WTC11 (cell line): ENCODE measurements at regions not wholly inside any gene's neighbourhood (a gene's known extent, or its start where the extent isn't known, plus 50 kb on each side); places are given as distances from the start of the nearest gene placed in this dataset.
A peak's percentile ranks its signal among the peaks of the same experiment; 100 is the strongest.
"Not testable (repeated sequence)": the region's sequence is repeated elsewhere in the genome, so short reads cannot be mapped to it uniquely, and the experiment has no call there.

Experiments used
- ATAC-seq: fragments of 200-7000 bp; cut with Tn5 transposase; 2 replicates; pipeline ENCODE4 v1.10.0; 2021; ENCODE audit warnings: mild to moderate bottlenecking, moderate library complexity
- CTCF ChIA-PET: fragments of 300-600 bp; sonication (Branson Sonifier 250); formaldehyde crosslinking; loops from one replicate; lab custom pipeline; 2021; ENCODE audit warnings: antibody characterized with exemption; lab: Charles Lee
- POLR2A ChIA-PET: fragments of 350-600 bp; sonication (Branson Sonifier 250); formaldehyde crosslinking; loops from one replicate; lab custom pipeline; 2021; ENCODE audit warnings: antibody characterized with exemption; lab: Charles Lee
- DNase-seq: peaks from one replicate; pipeline ENCODE4 v3.0.0; 2021; ENCODE audit warnings: low spot score
- H3K27ac Mint-ChIP-seq: 2 replicates; pipeline ENCODE4 v1.8.0; 2021; ENCODE audit warnings: mixed read lengths
- H3K27me3 Mint-ChIP-seq: 2 replicates; pipeline ENCODE4 v1.8.0; 2021; ENCODE audit warnings: low read depth, mild to moderate bottlenecking, moderate library complexity, mixed read lengths
- H3K36me3 Mint-ChIP-seq: 2 replicates; pipeline ENCODE4 v1.8.0; 2021; ENCODE audit warnings: mixed read lengths
- H3K4me1 Mint-ChIP-seq: 2 replicates; pipeline ENCODE4 v1.8.0; 2022; ENCODE audit warnings: mixed read lengths
- H3K4me3 Mint-ChIP-seq: 2 replicates; pipeline ENCODE4 v1.8.0; 2021; ENCODE audit warnings: mild to moderate bottlenecking, moderate library complexity, mixed read lengths
- H3K9me3 Mint-ChIP-seq: 2 replicates; pipeline ENCODE4 v1.8.0; 2021; ENCODE audit warnings: mixed read lengths
- CBFB ChIP-seq: sonication (generic); formaldehyde crosslinking; IDR thresholded peaks from 2 replicates; pipeline ENCODE4 v1.8.1; 2022; ENCODE audit warnings: mild to moderate bottlenecking, low read depth, missing genetic modification reagents
- ELF4 ChIP-seq: sonication (generic); formaldehyde crosslinking; IDR thresholded peaks from 2 replicates; pipeline ENCODE4 v1.8.1; 2022; ENCODE audit warnings: low read depth, mild to moderate bottlenecking, moderate library complexity, missing genetic modification reagents
- FOXK1 ChIP-seq: sonication (generic); formaldehyde crosslinking; IDR thresholded peaks from 2 replicates; pipeline ENCODE4 v1.8.0; 2022; ENCODE audit warnings: mild to moderate bottlenecking, moderate library complexity, missing genetic modification reagents
- GABPB1 ChIP-seq: sonication (generic); formaldehyde crosslinking; IDR thresholded peaks from 2 replicates; pipeline ENCODE4 v1.8.1; 2023; ENCODE audit warnings: mild to moderate bottlenecking, missing genetic modification reagents
- GRHL2 ChIP-seq: fragments of 250-450 bp; sonication (Bioruptor Pico); IDR thresholded peaks from 2 replicates; pipeline ENCODE4 v1.8.0; 2022; ENCODE audit warnings: mild to moderate bottlenecking, moderate library complexity; ENCODE audit not compliant: insufficient replicate concordance, severe bottlenecking
- NR2C2 ChIP-seq: sonication (generic); formaldehyde crosslinking; IDR thresholded peaks from 2 replicates; pipeline ENCODE4 v1.8.0; 2022; ENCODE audit warnings: mild to moderate bottlenecking, missing genetic modification reagents
- TEAD4 ChIP-seq: sonication (generic); formaldehyde crosslinking; IDR thresholded peaks from 2 replicates; pipeline ENCODE4 v1.8.0; 2022; ENCODE audit warnings: mild to moderate bottlenecking, missing genetic modification reagents
- ZNF423 ChIP-seq: fragments of 250-450 bp; sonication (Bioruptor Pico); IDR thresholded peaks from 2 replicates; pipeline ENCODE4 v2.1.2; 2022; ENCODE audit warnings: mild to moderate bottlenecking, moderate library complexity
- TF ChIP-seq, protein P1 (sequence below): sonication (generic); formaldehyde crosslinking; IDR thresholded peaks from 2 replicates; pipeline ENCODE4 v1.8.0; 2022; ENCODE audit warnings: mild to moderate bottlenecking, missing genetic modification reagents
- TF ChIP-seq, protein P2 (sequence below): sonication (generic); formaldehyde crosslinking; IDR thresholded peaks from 2 replicates; pipeline ENCODE4 v1.8.0; 2022; ENCODE audit warnings: missing genetic modification reagents
- TF ChIP-seq, protein P3 (sequence below): sonication (generic); formaldehyde crosslinking; conservative IDR thresholded peaks from 2 replicates; pipeline ENCODE4 v1.8.1; 2023; ENCODE audit warnings: mild to moderate bottlenecking, low read depth, missing genetic modification reagents, moderate library complexity

DNA sequence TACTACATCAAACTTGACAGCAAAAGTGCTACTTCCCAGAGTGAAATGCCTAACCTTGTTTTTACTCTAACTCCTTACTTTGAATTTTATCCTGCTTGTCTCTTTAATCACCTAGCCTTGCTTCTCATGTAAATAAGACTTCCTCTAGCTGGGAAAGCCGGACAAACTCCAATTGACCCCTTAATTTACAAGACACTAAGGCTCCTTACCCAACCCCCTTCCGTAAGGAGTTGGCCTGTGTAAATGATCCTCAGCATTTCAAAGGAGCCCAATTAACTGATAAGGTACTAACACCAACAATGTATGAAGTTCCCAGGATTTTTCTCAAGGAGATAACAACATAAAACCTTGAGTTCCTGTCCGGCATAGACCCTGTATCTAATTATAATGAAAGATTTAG, 1728.4 kb downstream of the BRINP3 start:
- TF ChIP-seq FOXK1 (CRISPR knock-in tag) = peak; percentile 31; the same call in 1 of the 2 replicates
- TF ChIP-seq, protein P1, sequence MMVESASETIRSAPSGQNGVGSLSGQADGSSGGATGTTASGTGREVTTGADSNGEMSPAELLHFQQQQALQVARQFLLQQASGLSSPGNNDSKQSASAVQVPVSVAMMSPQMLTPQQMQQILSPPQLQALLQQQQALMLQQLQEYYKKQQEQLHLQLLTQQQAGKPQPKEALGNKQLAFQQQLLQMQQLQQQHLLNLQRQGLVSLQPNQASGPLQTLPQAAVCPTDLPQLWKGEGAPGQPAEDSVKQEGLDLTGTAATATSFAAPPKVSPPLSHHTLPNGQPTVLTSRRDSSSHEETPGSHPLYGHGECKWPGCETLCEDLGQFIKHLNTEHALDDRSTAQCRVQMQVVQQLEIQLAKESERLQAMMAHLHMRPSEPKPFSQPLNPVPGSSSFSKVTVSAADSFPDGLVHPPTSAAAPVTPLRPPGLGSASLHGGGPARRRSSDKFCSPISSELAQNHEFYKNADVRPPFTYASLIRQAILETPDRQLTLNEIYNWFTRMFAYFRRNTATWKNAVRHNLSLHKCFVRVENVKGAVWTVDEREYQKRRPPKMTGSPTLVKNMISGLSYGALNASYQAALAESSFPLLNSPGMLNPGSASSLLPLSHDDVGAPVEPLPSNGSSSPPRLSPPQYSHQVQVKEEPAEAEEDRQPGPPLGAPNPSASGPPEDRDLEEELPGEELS (CRISPR knock-in tag) = peak; percentile 63; the same call in 1 of the 2 replicates
- TF ChIP-seq, protein P2, sequence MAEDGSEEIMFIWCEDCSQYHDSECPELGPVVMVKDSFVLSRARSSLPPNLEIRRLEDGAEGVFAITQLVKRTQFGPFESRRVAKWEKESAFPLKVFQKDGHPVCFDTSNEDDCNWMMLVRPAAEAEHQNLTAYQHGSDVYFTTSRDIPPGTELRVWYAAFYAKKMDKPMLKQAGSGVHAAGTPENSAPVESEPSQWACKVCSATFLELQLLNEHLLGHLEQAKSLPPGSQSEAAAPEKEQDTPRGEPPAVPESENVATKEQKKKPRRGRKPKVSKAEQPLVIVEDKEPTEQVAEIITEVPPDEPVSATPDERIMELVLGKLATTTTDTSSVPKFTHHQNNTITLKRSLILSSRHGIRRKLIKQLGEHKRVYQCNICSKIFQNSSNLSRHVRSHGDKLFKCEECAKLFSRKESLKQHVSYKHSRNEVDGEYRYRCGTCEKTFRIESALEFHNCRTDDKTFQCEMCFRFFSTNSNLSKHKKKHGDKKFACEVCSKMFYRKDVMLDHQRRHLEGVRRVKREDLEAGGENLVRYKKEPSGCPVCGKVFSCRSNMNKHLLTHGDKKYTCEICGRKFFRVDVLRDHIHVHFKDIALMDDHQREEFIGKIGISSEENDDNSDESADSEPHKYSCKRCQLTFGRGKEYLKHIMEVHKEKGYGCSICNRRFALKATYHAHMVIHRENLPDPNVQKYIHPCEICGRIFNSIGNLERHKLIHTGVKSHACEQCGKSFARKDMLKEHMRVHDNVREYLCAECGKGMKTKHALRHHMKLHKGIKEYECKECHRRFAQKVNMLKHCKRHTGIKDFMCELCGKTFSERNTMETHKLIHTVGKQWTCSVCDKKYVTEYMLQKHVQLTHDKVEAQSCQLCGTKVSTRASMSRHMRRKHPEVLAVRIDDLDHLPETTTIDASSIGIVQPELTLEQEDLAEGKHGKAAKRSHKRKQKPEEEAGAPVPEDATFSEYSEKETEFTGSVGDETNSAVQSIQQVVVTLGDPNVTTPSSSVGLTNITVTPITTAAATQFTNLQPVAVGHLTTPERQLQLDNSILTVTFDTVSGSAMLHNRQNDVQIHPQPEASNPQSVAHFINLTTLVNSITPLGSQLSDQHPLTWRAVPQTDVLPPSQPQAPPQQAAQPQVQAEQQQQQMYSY (CRISPR knock-in tag) = peak; percentile 60; the same call in 1 of the 2 replicates
- H3K27ac Mint-ChIP-seq, H3K4me3 Mint-ChIP-seq, ATAC-seq, POLR2A ChIA-PET, DNase-seq: not testable (repeated sequence)
- H3K4me1 Mint-ChIP-seq = peaks cover 37% of the 10 kb centered on the region
- CTCF ChIA-PET = interaction anchor here (1.1 kb wide), 1 partner anchor 33 kb away, joined by 4 read pairs; no protein-coding TSS in a partner anchor
- H3K36me3 Mint-ChIP-seq = peaks cover 51% of the 10 kb centered on the region
- peaks cover 45% of the 10 kb centered on the region for H3K9me3 Mint-ChIP-seq
- H3K27me3 Mint-ChIP-seq = peaks cover 46% of the 10 kb centered on the region

DNA sequence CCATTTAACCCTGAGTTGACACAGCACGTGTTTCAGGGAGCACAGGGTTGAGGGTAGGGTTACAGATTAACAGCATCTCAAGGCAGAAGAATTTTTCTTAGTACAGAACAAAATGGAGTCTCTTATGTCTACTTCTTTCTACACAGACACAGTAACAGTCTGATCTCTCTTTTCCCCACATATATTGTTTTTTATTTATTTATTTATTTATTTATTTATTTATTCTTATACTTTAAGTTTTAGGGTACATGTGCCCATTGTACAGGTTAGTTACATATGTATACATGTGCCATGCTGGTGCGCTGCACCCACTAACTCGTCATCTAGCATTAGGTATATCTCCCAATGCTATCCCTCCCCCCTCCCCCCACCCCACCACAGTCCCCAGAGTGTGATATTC, 1725.6 kb downstream of the BRINP3 start:
- DNase-seq, H3K4me3 Mint-ChIP-seq, POLR2A ChIA-PET, CTCF ChIA-PET, ATAC-seq, H3K27ac Mint-ChIP-seq: not testable (repeated sequence)
- Mint-ChIP-seq H3K36me3 (peaks cover 58% of the 10 kb centered on the region), H3K9me3 (peaks cover 46% of the 10 kb centered on the region), H3K27me3 (peaks cover 46% of the 10 kb centered on the region), H3K4me1 (peaks cover 39% of the 10 kb centered on the region)

DNA sequence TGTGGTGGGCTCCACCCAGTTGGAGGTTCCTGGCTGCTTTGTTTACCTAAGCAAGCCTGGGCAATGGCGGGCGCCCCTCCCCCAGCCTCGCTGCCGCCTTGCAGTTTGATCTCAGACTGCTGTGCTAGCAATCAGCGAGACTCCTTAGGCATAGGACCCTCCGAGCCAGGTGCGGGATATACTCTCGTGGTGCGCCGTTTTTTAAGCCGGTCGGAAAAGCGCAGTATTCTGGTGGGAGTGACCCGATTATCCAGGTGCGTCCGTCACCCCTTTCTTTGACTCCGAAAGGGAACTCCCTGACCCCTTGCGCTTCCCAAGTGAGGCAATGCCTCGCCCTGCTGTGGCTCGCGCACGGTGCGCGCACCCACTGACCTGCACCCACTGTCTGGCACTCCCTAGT, 1719.9 kb downstream of the BRINP3 start:
- Mint-ChIP-seq H3K27ac (peak overlapping the region; percentile 74; the same call in 1 of the 2 replicates), H3K4me3 (peak overlapping the region; percentile 73), H3K4me1 (peaks cover 13% of the 10 kb centered on the region)
- H3K36me3 Mint-ChIP-seq, H3K27me3 Mint-ChIP-seq, CTCF ChIA-PET, ATAC-seq, H3K9me3 Mint-ChIP-seq, POLR2A ChIA-PET: not testable (repeated sequence)
- 0 out of 2 replicates have a peak, but pooled peaks have one; percentile 22 for TF ChIP-seq FOXK1 (CRISPR knock-in tag)
- DNase-seq = peak; percentile 26

DNA sequence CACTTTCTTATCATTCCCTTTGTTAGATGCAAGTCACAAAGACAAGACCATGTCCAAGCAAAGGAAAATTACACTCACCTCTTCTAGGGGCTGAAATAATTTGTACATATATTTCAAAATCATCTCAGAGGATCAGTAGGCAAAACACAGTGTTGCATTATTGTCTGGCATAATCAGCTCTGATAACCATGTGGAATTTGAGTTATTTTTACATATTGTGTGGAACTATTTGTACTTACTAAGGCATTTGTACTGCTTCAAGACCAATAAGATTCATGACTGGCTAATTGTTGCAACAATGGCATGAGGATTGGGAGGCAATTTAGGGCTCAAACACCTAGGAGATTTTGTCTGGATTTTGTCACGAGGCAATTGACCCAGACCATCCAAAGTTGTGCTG, 1716.4 kb downstream of the BRINP3 start:
- Mint-ChIP-seq H3K9me3 (no peaks in the 10 kb centered on the region), H3K4me1 (peaks cover 13% of the 10 kb centered on the region), H3K4me3 (no peak overlapping the region), H3K27ac (no peak overlapping the region), H3K36me3 (no peaks in the 10 kb centered on the region), H3K27me3 (no peaks in the 10 kb centered on the region)
- DNase-seq (no peak), ATAC-seq (no peak)
- POLR2A ChIA-PET = no interaction called here
- CTCF ChIA-PET = no interaction called here
- TF ChIP-seq GRHL2 (CRISPR knock-in tag) = no peak
- TF ChIP-seq ELF4 (CRISPR knock-in tag) = no peak
- no peak for TF ChIP-seq NR2C2 (CRISPR knock-in tag)
- TF ChIP-seq, protein P3, sequence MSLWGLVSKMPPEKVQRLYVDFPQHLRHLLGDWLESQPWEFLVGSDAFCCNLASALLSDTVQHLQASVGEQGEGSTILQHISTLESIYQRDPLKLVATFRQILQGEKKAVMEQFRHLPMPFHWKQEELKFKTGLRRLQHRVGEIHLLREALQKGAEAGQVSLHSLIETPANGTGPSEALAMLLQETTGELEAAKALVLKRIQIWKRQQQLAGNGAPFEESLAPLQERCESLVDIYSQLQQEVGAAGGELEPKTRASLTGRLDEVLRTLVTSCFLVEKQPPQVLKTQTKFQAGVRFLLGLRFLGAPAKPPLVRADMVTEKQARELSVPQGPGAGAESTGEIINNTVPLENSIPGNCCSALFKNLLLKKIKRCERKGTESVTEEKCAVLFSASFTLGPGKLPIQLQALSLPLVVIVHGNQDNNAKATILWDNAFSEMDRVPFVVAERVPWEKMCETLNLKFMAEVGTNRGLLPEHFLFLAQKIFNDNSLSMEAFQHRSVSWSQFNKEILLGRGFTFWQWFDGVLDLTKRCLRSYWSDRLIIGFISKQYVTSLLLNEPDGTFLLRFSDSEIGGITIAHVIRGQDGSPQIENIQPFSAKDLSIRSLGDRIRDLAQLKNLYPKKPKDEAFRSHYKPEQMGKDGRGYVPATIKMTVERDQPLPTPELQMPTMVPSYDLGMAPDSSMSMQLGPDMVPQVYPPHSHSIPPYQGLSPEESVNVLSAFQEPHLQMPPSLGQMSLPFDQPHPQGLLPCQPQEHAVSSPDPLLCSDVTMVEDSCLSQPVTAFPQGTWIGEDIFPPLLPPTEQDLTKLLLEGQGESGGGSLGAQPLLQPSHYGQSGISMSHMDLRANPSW = no peak
- no peak for TF ChIP-seq GABPB1
- TF ChIP-seq TEAD4 (CRISPR knock-in tag) = no peak
- no peak for TF ChIP-seq ZNF423 (CRISPR knock-in tag)
- TF ChIP-seq CBFB (CRISPR knock-in tag) = no peak
